GM23338 (cell line): ENCODE measurements at regions not wholly inside any gene's neighbourhood (a gene's known extent, or its start where the extent isn't known, plus 50 kb on each side); places are given as distances from the start of the nearest gene placed in this dataset.

Experiments
- CTCF ChIP-seq, 2 experiments: fragments of 200-600 bp in 1 of 2; sonication (generic) in 1 of 2; conservative IDR thresholded peaks; 2 replicates each; pipeline versions ENCODE4 v1.5.1 to v1.6.1; 2016 to 2017; ENCODE audit warnings: antibody characterized with exemption in 2 of 2, low read depth in 2 of 2, mild to moderate bottlenecking in 2 of 2, moderate library complexity in 1 of 2
- ETS1 ChIP-seq: IDR thresholded peaks from 2 replicates; pipeline ENCODE4 v1.6.1; 2016; ENCODE audit warnings: antibody characterized with exemption
- EZH2 ChIP-seq: fragments of 200-600 bp; sonication (generic); IDR thresholded peaks from one replicate; pipeline ENCODE4 v1.8.0; 2017; ENCODE audit warnings: antibody characterized with exemption, mild to moderate bottlenecking, low read depth; ENCODE audit not compliant: unreplicated experiment
- POLR2AphosphoS5 ChIP-seq: IDR thresholded peaks from 2 replicates; pipeline ENCODE4 v1.6.1; 2016; ENCODE audit warnings: antibody characterized with exemption, low read depth

- TF ChIP-seq CTCF (conservative IDR thresholded peaks at IDR 0.05; ENCODE audit: low read depth in 2 of 2) (no peak), EZH2 (no peak), POLR2AphosphoS5 (no peak), ETS1 (no peak)
Observed at GRCh38 chr20:50251383-50251748, 60.7 kb downstream of the CEBPB start.
